Tibial artery (tissue), 4 donors: ENCODE measurements at regions not wholly inside any gene's neighbourhood (a gene's known extent, or its start where the extent isn't known, plus 50 kb on each side); places are given as distances from the start of the nearest gene placed in this dataset.

Experiments used
- DNase-seq, 2 donors: peaks; one replicate each; pipeline ENCODE4 v3.0.0-alpha.2; 2019
- H3K27ac ChIP-seq, 2 donors: fragments of 200-600 bp; sonication (generic) in 1 of 2; 1 replicate in 1 of 2; 2 replicates in 1 of 2; pipeline ENCODE4 v1.5.1; 2018 to 2019; ENCODE audit warnings: mild to moderate bottlenecking in 1 of 2
- H3K27me3 ChIP-seq, 2 donors: fragments of 200-600 bp; sonication (generic) in 1 of 2; one replicate each; pipeline versions ENCODE4 v1.5.1 to v1.6.0; 2016 to 2019
- H3K36me3 ChIP-seq, 3 donors: fragments of 200-600 bp; sonication (generic) in 2 of 3; one replicate each; pipeline ENCODE4 v1.5.1; 2016 to 2019; ENCODE audit warnings: mild to moderate bottlenecking in 2 of 3
- H3K4me1 ChIP-seq, 4 donors: fragments of 200-600 bp; sonication (generic) in 2 of 4; 1 replicate in 3 of 4; 2 replicates in 1 of 4; pipeline ENCODE4 v1.5.1; 2016 to 2019
- H3K4me3 ChIP-seq, 2 donors: fragments of 200-600 bp; sonication (generic) in 1 of 2; 1 replicate in 1 of 2; 2 replicates in 1 of 2; pipeline ENCODE4 v1.5.1; 2018 to 2019; ENCODE audit warnings: mild to moderate bottlenecking in 2 of 2
- H3K9me3 ChIP-seq, 3 donors: fragments of 200-600 bp; sonication (generic) in 1 of 3; one replicate each; pipeline ENCODE4 v1.5.1; 2016 to 2019
- intact Hi-C: fragments of 100-400 bp; cut with DNase I; formaldehyde crosslinking; loops from one replicate; pipeline ENCODE4 v1.15.0; 2023; ENCODE audit warnings: low total_unique reads
- TF ChIP-seq, protein P1 (sequence below), 2 experiments: fragments of 200-600 bp in 1 of 2; fragments of 450-650 bp in 1 of 2; IDR thresholded peaks; one replicate each; pipeline ENCODE4 v1.5.1; 2017 to 2019; ENCODE audit warnings: antibody characterized with exemption in 2 of 2, mild to moderate bottlenecking in 1 of 2, moderate library complexity in 1 of 2

DNA sequence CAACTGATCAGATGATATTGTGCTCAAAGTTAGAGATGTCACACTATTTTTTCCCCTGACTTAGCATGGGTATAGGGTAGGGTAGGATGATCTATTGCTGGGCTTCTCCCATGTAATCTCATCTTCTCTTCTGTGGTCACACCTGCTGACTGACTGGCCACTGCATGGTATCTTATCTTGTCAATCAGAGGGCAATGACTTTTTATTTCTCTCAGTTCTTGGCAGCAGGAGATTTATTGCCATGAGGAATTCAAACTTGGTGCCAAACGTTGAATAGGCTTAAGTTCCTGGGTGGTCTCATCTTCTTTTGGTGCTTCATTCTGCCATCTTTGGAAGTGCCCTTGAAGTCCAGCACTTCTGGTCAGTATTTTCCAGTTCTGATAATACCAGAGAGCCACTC lies 226.4 kb upstream of the POGK start:
- no peaks in the 10 kb centered on the region for H3K36me3 ChIP-seq
- H3K4me3 ChIP-seq, result no peak overlapping the region
- no peaks in the 10 kb centered on the region for H3K4me1 ChIP-seq
- intact Hi-C loops, result no loop called here
- TF ChIP-seq, protein P1, sequence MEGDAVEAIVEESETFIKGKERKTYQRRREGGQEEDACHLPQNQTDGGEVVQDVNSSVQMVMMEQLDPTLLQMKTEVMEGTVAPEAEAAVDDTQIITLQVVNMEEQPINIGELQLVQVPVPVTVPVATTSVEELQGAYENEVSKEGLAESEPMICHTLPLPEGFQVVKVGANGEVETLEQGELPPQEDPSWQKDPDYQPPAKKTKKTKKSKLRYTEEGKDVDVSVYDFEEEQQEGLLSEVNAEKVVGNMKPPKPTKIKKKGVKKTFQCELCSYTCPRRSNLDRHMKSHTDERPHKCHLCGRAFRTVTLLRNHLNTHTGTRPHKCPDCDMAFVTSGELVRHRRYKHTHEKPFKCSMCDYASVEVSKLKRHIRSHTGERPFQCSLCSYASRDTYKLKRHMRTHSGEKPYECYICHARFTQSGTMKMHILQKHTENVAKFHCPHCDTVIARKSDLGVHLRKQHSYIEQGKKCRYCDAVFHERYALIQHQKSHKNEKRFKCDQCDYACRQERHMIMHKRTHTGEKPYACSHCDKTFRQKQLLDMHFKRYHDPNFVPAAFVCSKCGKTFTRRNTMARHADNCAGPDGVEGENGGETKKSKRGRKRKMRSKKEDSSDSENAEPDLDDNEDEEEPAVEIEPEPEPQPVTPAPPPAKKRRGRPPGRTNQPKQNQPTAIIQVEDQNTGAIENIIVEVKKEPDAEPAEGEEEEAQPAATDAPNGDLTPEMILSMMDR (IDR thresholded peaks at IDR 0.05), result no peak
- no peaks in the 10 kb centered on the region for H3K9me3 ChIP-seq
- no peak for DNase-seq
- H3K27me3 ChIP-seq, result no peaks in the 10 kb centered on the region
- H3K27ac ChIP-seq, result no peak overlapping the region

DNA sequence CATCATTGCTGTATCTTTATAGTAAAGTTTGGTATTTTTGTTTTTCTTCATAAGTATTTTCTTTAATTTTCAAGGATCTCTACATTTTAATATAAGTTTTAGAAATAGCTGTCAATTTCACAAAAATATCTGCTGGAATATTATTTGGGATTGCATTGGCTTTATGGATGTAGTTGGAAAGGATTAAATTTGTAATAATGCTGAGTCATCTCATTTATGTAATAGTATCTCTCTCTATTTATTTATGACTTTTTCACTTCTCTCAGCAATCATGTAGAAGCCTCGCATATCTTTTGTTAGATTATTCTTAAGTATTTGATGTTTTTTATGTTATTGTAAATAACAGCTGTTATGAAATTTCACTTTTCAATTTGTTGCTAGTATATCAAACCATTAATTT lies 223.1 kb upstream of the POGK start:
- Histone ChIP-seq H3K4me1 (no peaks in the 10 kb centered on the region), H3K27ac (no peak overlapping the region), H3K27me3 (no peaks in the 10 kb centered on the region), H3K9me3 (no peaks in the 10 kb centered on the region), H3K4me3 (no peak overlapping the region), H3K36me3 (no peaks in the 10 kb centered on the region)
- TF ChIP-seq, protein P1 (IDR thresholded peaks at IDR 0.05), result no peak
- no peak for DNase-seq
- intact Hi-C loops, result no loop called here

GRCh38 chr1:166626711-166627110 lies 212.6 kb upstream of the POGK start:
- Histone ChIP-seq H3K36me3 (no peaks in the 10 kb centered on the region), H3K27me3 (no peaks in the 10 kb centered on the region), H3K4me3 (no peak overlapping the region), H3K9me3 (no peaks in the 10 kb centered on the region), H3K4me1 (no peaks in the 10 kb centered on the region), H3K27ac (no peak overlapping the region)
- TF ChIP-seq, protein P1 (IDR thresholded peaks at IDR 0.05), result no peak
- no peak for DNase-seq
- intact Hi-C loops, result loop anchor here (5.0 kb wide), 1 partner anchor 39 kb away; no protein-coding TSS in a partner anchor

DNA sequence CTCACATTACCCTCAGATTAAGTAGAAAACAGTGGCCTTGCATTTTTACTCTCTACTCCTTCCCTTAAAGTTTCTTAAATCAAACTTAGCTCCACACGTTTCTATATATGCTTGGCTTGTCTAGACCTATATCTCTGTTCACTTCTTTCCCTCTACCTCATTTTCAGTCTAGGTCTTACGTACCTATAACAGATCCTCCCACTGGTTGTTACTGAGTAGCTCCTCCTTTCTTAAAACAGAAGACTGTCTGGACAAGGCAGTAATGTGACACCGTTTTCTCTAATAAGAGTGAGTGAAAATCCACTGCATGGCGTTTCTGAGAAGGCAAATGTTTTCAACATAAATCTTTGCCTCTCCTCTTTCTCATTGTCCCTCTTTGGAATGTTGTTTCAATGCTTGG lies 211.7 kb upstream of the POGK start:
- intact Hi-C loops, result loop anchor here (5.0 kb wide), 1 partner anchor 40 kb away; no protein-coding TSS in a partner anchor
- DNase-seq, result no peak
- no peak overlapping the region for H3K27ac ChIP-seq
- no peaks in the 10 kb centered on the region for H3K4me1 ChIP-seq
- no peak overlapping the region for H3K4me3 ChIP-seq
- TF ChIP-seq, protein P1 (IDR thresholded peaks at IDR 0.05), result no peak
- H3K27me3 ChIP-seq, result no peaks in the 10 kb centered on the region
- H3K36me3 ChIP-seq, result no peaks in the 10 kb centered on the region
- no peaks in the 10 kb centered on the region for H3K9me3 ChIP-seq

DNA sequence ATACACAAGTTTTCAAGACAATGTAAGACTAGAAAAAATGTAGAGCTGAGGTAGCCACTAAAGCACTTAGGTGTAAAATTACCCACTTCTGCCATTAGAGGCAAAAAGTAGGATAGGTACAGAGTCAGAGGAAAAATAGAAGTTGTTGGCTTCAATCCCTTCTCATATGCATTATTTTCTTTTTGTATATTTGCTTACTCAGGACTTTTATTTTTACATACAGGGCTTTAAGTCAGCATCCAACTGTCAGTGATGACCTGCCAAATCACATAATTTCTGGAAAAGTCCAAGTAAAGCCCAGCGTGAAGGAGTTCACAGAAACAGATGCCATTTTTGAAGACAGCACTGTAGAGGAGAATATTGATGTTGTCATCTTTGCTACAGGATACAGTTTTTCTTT lies 211.0 kb upstream of the POGK start:
- TF ChIP-seq, protein P1 (IDR thresholded peaks at IDR 0.05), result no peak
- intact Hi-C loops, result loop anchor here (5.0 kb wide), 1 partner anchor 41 kb away; no protein-coding TSS in a partner anchor
- Histone ChIP-seq H3K4me3 (no peak overlapping the region), H3K27ac (no peak overlapping the region), H3K4me1 (no peaks in the 10 kb centered on the region), H3K9me3 (no peaks in the 10 kb centered on the region), H3K36me3 (no peaks in the 10 kb centered on the region), H3K27me3 (no peaks in the 10 kb centered on the region)
- no peak for DNase-seq

DNA sequence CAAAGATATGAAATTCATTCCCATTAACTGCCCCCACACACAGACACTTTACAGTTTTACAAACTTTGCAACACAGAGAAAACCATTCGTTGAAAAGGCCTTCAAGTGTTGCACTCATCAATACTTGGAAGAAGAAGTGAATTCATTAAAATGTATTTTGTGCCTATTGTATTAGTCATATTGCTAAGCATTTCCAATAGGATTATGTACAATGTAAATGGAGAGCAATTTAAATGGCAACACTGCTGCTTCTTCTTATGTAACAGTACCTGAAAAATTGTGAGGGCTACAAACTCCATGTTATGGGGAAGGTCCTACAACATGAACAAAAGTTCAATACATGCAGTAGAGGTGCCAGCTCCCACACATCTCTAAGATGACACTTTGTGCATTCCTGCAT lies 209.3 kb upstream of the POGK start:
- TF ChIP-seq, protein P1 (IDR thresholded peaks at IDR 0.05), result no peak
- intact Hi-C loops, result loop anchor here (5.0 kb wide), 1 partner anchor 43 kb away; no protein-coding TSS in a partner anchor
- Histone ChIP-seq H3K27ac (no peak overlapping the region), H3K4me1 (no peaks in the 10 kb centered on the region), H3K4me3 (no peak overlapping the region), H3K36me3 (no peaks in the 10 kb centered on the region), H3K27me3 (no peaks in the 10 kb centered on the region), H3K9me3 (no peaks in the 10 kb centered on the region)
- DNase-seq, result no peak
